NCI-H1092 treated with DMSO at 0.1 percent for 48 hours (cell line): ENCODE measurements at regions not wholly inside any gene's neighbourhood (a gene's known extent, or its start where the extent isn't known, plus 50 kb on each side); places are given as distances from the start of the nearest gene placed in this dataset.

ENCODE experiments used
- DNase-seq: peaks from one replicate; lab custom pipeline; 2025; lab: John Stamatoyannopoulos, UW

GRCh38 chr6:23027281-23027680 lies 457.9 kb downstream of the HDGFL1 start:
- DNase-seq = no peak

GRCh38 chr6:23031986-23032385 lies 462.6 kb downstream of the HDGFL1 start:
- no peak for DNase-seq

- no peak for DNase-seq
Measured at GRCh38 chr6:23034926-23035325, 465.6 kb downstream of the HDGFL1 start.

GRCh38 chr6:23036406-23036983 lies 467.1 kb downstream of the HDGFL1 start:
- no peak for DNase-seq

GRCh38 chr6:23040899-23041298 lies 471.5 kb downstream of the HDGFL1 start:
- no peak for DNase-seq

GRCh38 chr6:23045280-23045679 lies 475.9 kb downstream of the HDGFL1 start:
- DNase-seq = no peak

- no peak for DNase-seq
Measured at GRCh38 chr6:23055523-23055922, 486.2 kb downstream of the HDGFL1 start.

- DNase-seq = no peak
Measured at GRCh38 chr6:23073821-23074220, 504.5 kb downstream of the HDGFL1 start.

GRCh38 chr6:23077772-23078171 lies 508.4 kb downstream of the HDGFL1 start:
- DNase-seq = no peak

GRCh38 chr6:23081701-23082100 lies 512.3 kb downstream of the HDGFL1 start:
- DNase-seq = no peak

GRCh38 chr6:23086100-23086499 lies 516.7 kb downstream of the HDGFL1 start:
- no peak for DNase-seq

- DNase-seq = no peak
Measured at GRCh38 chr6:23087471-23087870, 518.1 kb downstream of the HDGFL1 start.

- no peak for DNase-seq
Measured at GRCh38 chr6:23088761-23089160, 519.4 kb downstream of the HDGFL1 start.

GRCh38 chr6:23089981-23090380 lies 520.6 kb downstream of the HDGFL1 start:
- DNase-seq = no peak

GRCh38 chr6:23091795-23092194 lies 522.4 kb downstream of the HDGFL1 start:
- DNase-seq = no peak

- DNase-seq = no peak
Measured at GRCh38 chr6:23096876-23097275, 527.5 kb downstream of the HDGFL1 start.

GRCh38 chr6:23097566-23097965 lies 528.2 kb downstream of the HDGFL1 start:
- no peak for DNase-seq

GRCh38 chr6:23106951-23107350 lies 537.6 kb downstream of the HDGFL1 start:
- no peak for DNase-seq

GRCh38 chr6:23111984-23112383 lies 542.6 kb downstream of the HDGFL1 start:
- DNase-seq = no peak

- DNase-seq = no peak
Measured at GRCh38 chr6:23114812-23115504, 545.6 kb downstream of the HDGFL1 start.

- DNase-seq = no peak
Measured at GRCh38 chr6:23137611-23138010, 568.2 kb downstream of the HDGFL1 start.

GRCh38 chr6:23140871-23141270 lies 571.5 kb downstream of the HDGFL1 start:
- DNase-seq = no peak

- DNase-seq = no peak
Measured at GRCh38 chr6:23145781-23146180, 576.4 kb downstream of the HDGFL1 start.

- no peak for DNase-seq
Measured at GRCh38 chr6:23154159-23154558, 584.8 kb downstream of the HDGFL1 start.
